Activated T-helper 1 cell treated with anti-CD3 and anti-CD28 coated beads, Interleukin-12 subunit alpha, Interleukin-12 subunit beta, Interleukin-2, Interleukin-4 antibody, amounts not matched to agents 30 ng/mL and 10 ng/mL and 1 ng/mL, durations not matched to agents 14 hours and 24 hours and 36 hours (primary cell): ENCODE measurements at regions not wholly inside any gene's neighbourhood (a gene's known extent, or its start where the extent isn't known, plus 50 kb on each side); places are given as distances from the start of the nearest gene placed in this dataset.
A peak's percentile ranks its signal among the peaks of the same experiment; 100 is the strongest.
"Not testable (repeated sequence)": the region's sequence is repeated elsewhere in the genome, so short reads cannot be mapped to it uniquely, and the experiment has no call there.

ENCODE experiments used
- DNase-seq: peaks from one replicate; pipeline ENCODE4 v3.0.0; 2021; ENCODE audit warnings: low spot score
- H3K27ac Mint-ChIP-seq: one replicate; pipeline ENCODE4 v1.8.0; 2021; ENCODE audit warnings: mild to moderate bottlenecking, mixed read lengths
- H3K27me3 Mint-ChIP-seq: one replicate; pipeline ENCODE4 v1.8.0; 2022; ENCODE audit warnings: mild to moderate bottlenecking, moderate library complexity, mixed read lengths; ENCODE audit not compliant: insufficient read depth
- H3K36me3 Mint-ChIP-seq: one replicate; pipeline ENCODE4 v1.8.0; 2021; ENCODE audit warnings: low read depth, mixed read lengths
- H3K4me1 Mint-ChIP-seq: one replicate; pipeline ENCODE4 v1.8.0; 2021; ENCODE audit warnings: low read depth, mixed read lengths
- H3K4me3 Mint-ChIP-seq: one replicate; pipeline ENCODE4 v1.8.0; 2021; ENCODE audit warnings: mild to moderate bottlenecking, moderate library complexity, mixed read lengths
- H3K9me3 Mint-ChIP-seq: one replicate; pipeline ENCODE4 v1.8.0; 2021; ENCODE audit warnings: mixed read lengths
- intact Hi-C: fragments of 100-400 bp; cut with micrococcal nuclease; formaldehyde crosslinking; loops from one replicate; pipeline ENCODE4 v1.15.1; 2024

- Mint-ChIP-seq H3K27me3 (peaks cover 4% of the 10 kb centered on the region), H3K4me1 (no peaks in the 10 kb centered on the region), H3K36me3 (no peaks in the 10 kb centered on the region), H3K9me3 (no peaks in the 10 kb centered on the region), H3K4me3 (no peak overlapping the region), H3K27ac (no peak overlapping the region)
- no peak for DNase-seq
- intact Hi-C loops: no loop called here
These were observed 73.3 kb downstream of the ABCC12 start for GRCh38 chr16:48082516-48082915.

DNA sequence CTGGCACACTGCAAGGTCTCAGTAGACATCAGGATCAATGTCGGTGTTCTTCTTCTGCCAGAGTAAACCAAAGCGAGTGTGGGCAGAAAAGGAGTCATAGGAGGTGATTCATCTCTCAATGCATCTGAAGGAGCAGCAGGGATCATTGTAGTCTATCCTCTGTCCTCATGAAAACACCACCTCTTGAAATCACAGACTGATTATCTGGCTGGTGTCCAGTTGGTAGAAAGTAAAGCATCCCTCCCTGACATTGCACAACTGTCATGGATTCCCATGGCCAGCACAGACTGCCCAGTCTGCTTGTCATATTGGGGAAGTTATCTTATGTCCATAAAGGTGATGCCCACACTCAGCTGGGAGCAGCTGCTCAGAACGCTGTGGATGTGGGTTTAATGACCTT is 74.1 kb downstream of the ABCC12 start:
- Mint-ChIP-seq H3K4me3 (no peak overlapping the region), H3K36me3 (no peaks in the 10 kb centered on the region), H3K27ac (no peak overlapping the region), H3K9me3 (no peaks in the 10 kb centered on the region), H3K4me1 (no peaks in the 10 kb centered on the region), H3K27me3 (peaks cover 5% of the 10 kb centered on the region)
- intact Hi-C loops: no loop called here
- no peak for DNase-seq

DNA sequence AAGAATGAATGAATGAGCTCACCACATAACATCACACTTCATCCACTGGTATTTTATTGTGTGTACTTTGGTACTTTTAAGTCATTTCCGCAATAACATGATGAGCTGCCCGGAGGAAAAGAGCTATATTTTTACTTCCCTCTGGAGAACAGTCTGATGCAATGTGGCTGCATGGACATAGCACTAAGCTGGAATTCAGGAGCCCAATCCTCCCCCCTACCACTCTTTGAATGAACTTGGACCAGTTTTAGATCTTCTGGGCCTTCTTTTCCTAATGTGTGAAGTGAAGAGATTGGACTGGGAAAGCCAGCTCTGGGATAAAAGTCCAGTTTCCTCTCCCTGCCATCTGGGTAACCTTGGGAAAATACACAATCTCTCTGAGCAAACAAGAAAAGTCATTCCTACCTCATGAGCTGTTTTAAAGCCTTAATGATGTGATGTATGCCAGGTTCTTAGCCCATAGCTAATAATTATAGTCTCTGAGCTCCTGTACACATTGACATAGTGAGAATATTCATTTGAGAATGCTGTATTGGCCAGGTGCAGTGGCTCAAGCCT is 79.3 kb downstream of the ABCC12 start:
- no peaks in the 10 kb centered on the region for H3K4me1 Mint-ChIP-seq
- no peaks in the 10 kb centered on the region for H3K9me3 Mint-ChIP-seq
- no peak overlapping the region for H3K4me3 Mint-ChIP-seq
- intact Hi-C loops: no loop called here
- H3K27ac Mint-ChIP-seq: no peak overlapping the region
- no peaks in the 10 kb centered on the region for H3K36me3 Mint-ChIP-seq
- DNase-seq: no peak
- H3K27me3 Mint-ChIP-seq: peaks cover 8% of the 10 kb centered on the region

GRCh38 chr16:48075398-48075797 is 80.4 kb downstream of the ABCC12 start:
- intact Hi-C loops: no loop called here
- H3K27me3 Mint-ChIP-seq: peaks cover 8% of the 10 kb centered on the region
- H3K4me1 Mint-ChIP-seq: no peaks in the 10 kb centered on the region
- no peaks in the 10 kb centered on the region for H3K9me3 Mint-ChIP-seq
- no peaks in the 10 kb centered on the region for H3K36me3 Mint-ChIP-seq
- H3K4me3 Mint-ChIP-seq: no peak overlapping the region
- no peak for DNase-seq
- H3K27ac Mint-ChIP-seq: no peak overlapping the region

DNA sequence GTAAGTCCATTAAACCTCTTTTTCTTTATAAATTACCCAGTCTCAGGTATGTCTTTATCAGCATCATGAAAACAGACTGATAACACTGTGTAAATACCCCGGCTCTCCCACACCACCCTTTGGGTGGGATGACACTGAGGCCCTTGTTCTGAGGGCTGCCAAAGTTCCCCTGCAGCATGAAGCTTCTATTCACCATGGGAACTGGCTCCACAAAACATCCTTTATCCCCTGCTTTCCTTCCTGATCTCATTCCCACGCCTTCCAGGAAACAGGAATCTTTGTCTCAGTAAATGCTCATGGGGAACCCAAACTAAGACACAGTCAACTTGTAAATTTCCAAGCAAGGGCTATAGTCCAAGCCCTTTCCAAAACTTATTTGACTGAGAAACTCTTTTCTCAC is 88.4 kb downstream of the ABCC12 start:
- no peak overlapping the region for H3K4me3 Mint-ChIP-seq

GRCh38 chr16:48064971-48065370 is 90.8 kb downstream of the ABCC12 start:
- H3K4me1 Mint-ChIP-seq: no peaks in the 10 kb centered on the region
- H3K27me3 Mint-ChIP-seq: no peaks in the 10 kb centered on the region
- no peak for DNase-seq
- H3K4me3 Mint-ChIP-seq: no peak overlapping the region
- H3K27ac Mint-ChIP-seq: no peak overlapping the region
- no peaks in the 10 kb centered on the region for H3K36me3 Mint-ChIP-seq
- peaks cover 8% of the 10 kb centered on the region for H3K9me3 Mint-ChIP-seq
- intact Hi-C loops: no loop called here

More for the DNA sequence above, 88.4 kb downstream of the ABCC12 start:
- H3K36me3 Mint-ChIP-seq: no peaks in the 10 kb centered on the region
- peaks cover 8% of the 10 kb centered on the region for H3K9me3 Mint-ChIP-seq
- no peak for DNase-seq
- peaks cover 2% of the 10 kb centered on the region for H3K27me3 Mint-ChIP-seq
- intact Hi-C loops: no loop called here
- H3K4me1 Mint-ChIP-seq: no peaks in the 10 kb centered on the region
- no peak overlapping the region for H3K27ac Mint-ChIP-seq

GRCh38 chr16:48062681-48063080 is 93.1 kb downstream of the ABCC12 start:
- H3K27me3 Mint-ChIP-seq: no peaks in the 10 kb centered on the region
- no peaks in the 10 kb centered on the region for H3K4me1 Mint-ChIP-seq
- no peak overlapping the region for H3K27ac Mint-ChIP-seq
- H3K4me3 Mint-ChIP-seq: no peak overlapping the region
- H3K36me3 Mint-ChIP-seq: no peaks in the 10 kb centered on the region
- DNase-seq: no peak
- intact Hi-C loops: no loop called here
- H3K9me3 Mint-ChIP-seq: peaks cover 8% of the 10 kb centered on the region

DNA sequence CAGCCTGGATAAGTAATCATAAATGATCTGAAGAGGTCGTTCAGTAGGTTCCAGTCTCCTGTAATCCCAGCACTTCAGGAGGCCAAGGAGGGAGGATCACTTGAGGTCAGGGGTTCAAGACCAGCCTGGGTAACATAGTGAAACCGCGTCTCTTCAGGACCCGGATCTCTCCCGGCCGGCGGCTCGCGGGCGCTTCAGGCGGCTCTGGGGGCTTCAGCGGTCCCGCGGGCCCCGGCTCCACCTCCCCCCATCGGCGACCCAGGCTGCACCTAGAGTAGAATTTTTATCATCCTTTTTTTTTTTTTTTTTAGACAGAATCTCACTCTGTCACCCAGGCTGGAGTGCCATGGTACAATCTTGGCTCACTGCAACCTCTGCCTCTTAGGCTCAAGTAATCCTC is 95.9 kb downstream of the ABCC12 start:
- Mint-ChIP-seq H3K27me3 (peaks cover 7% of the 10 kb centered on the region), H3K4me3 (no peak overlapping the region), H3K4me1 (peaks cover 5% of the 10 kb centered on the region), H3K27ac (no peak overlapping the region), H3K9me3 (peaks cover 8% of the 10 kb centered on the region), H3K36me3 (no peaks in the 10 kb centered on the region)
- DNase-seq: no peak
- intact Hi-C loops: loop anchor here (10.0 kb wide), 2 partner anchors 805 to 1115 kb away; no protein-coding TSS in a partner anchor

- not testable (repeated sequence) for H3K4me3 Mint-ChIP-seq, H3K4me1 Mint-ChIP-seq, H3K9me3 Mint-ChIP-seq, DNase-seq, H3K27ac Mint-ChIP-seq, H3K36me3 Mint-ChIP-seq
- peaks cover 13% of the 10 kb centered on the region for H3K27me3 Mint-ChIP-seq
- intact Hi-C loops: loop anchor here (10.0 kb wide), 2 partner anchors 804 to 1114 kb away; no protein-coding TSS in a partner anchor
These were observed 96.6 kb downstream of the ABCC12 start for GRCh38 chr16:48059190-48059589.

GRCh38 chr16:48057048-48057447 is 98.7 kb downstream of the ABCC12 start:
- H3K4me1 Mint-ChIP-seq: peaks cover 8% of the 10 kb centered on the region
- peaks cover 22% of the 10 kb centered on the region for H3K27me3 Mint-ChIP-seq
- H3K36me3 Mint-ChIP-seq: no peaks in the 10 kb centered on the region
- H3K9me3 Mint-ChIP-seq: no peaks in the 10 kb centered on the region
- no peak overlapping the region for H3K4me3 Mint-ChIP-seq
- H3K27ac Mint-ChIP-seq: no peak overlapping the region
- intact Hi-C loops: loop anchor here (10.0 kb wide), 2 partner anchors 802 to 1112 kb away; no protein-coding TSS in a partner anchor
- no peak for DNase-seq

GRCh38 chr16:48054881-48055601 is 100.8 kb downstream of the ABCC12 start:
- intact Hi-C loops: loop anchor here (1.0 to 10.0 kb wide), 5 partner anchors 102 to 1110 kb away; partner anchors contain the start of gene ABCC12
- DNase-seq: peak; percentile 11
- H3K9me3 Mint-ChIP-seq: no peaks in the 10 kb centered on the region

GRCh38 chr16:48053418-48053745 is 102.4 kb downstream of the ABCC12 start:
- H3K4me1 Mint-ChIP-seq: peaks cover 8% of the 10 kb centered on the region
- DNase-seq: no peak
- no peak overlapping the region for H3K4me3 Mint-ChIP-seq
- H3K27ac Mint-ChIP-seq: no peak overlapping the region
- intact Hi-C loops: loop anchor here (5.0 to 10.0 kb wide), 3 partner anchors 104 to 1109 kb away; partner anchors contain the start of gene ABCC12
- peaks cover 25% of the 10 kb centered on the region for H3K27me3 Mint-ChIP-seq
- no peaks in the 10 kb centered on the region for H3K9me3 Mint-ChIP-seq
- H3K36me3 Mint-ChIP-seq: no peaks in the 10 kb centered on the region

More at GRCh38 chr16:48054881-48055601, 100.8 kb downstream of the ABCC12 start:
- Mint-ChIP-seq H3K36me3 (no peaks in the 10 kb centered on the region), H3K27me3 (peaks cover 25% of the 10 kb centered on the region), H3K27ac (no peak overlapping the region), H3K4me1 (peaks cover 8% of the 10 kb centered on the region), H3K4me3 (no peak overlapping the region)

DNA sequence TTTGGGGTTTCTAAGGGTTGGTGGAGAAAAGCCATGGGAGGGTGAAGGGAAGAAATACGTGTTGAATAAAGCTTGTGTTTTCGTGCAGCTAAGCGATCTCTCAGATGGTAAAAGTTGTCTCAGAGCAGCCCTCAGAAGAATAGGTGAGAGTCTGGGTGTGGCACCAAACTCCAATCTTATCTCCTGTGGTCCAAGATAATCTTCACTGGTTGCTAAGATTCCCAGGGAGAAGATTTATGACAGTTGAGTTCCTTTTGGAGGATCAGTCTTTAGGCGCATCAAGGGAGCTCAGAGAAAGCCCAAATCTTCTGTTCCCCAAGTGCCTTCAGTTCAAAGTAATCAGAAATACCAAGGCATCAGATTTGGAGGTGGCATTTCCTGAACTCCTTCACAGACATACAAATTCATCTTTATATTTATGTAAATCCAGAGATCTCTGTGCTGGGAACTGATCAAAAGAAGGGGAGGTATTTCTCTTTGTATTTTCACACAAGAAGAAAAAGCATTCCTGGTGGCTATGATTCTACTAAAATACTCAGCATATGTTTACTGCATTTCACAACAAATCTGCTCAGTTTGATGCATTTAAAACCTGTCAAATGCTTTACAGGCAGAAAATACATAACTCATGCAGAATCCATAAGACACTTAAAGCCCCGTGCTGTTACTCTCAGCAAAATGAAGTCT is 102.9 kb downstream of the ABCC12 start:
- no peaks in the 10 kb centered on the region for H3K36me3 Mint-ChIP-seq
- peaks cover 25% of the 10 kb centered on the region for H3K27me3 Mint-ChIP-seq
- H3K4me1 Mint-ChIP-seq: peaks cover 8% of the 10 kb centered on the region
- H3K9me3 Mint-ChIP-seq: no peaks in the 10 kb centered on the region
- intact Hi-C loops: loop anchor here (5.0 to 10.0 kb wide), 3 partner anchors 104 to 1108 kb away; partner anchors contain the start of gene ABCC12
- DNase-seq: no peak
- H3K4me3 Mint-ChIP-seq: no peak overlapping the region
- no peak overlapping the region for H3K27ac Mint-ChIP-seq
